ENCODE measurements at regions not wholly inside any gene's neighbourhood (a gene's known extent, or its start where the extent isn't known, plus 50 kb on each side); places are given as distances from the start of the nearest gene placed in this dataset.

- Histone ChIP-seq H3K4me3 (ENCODE audit: low read length) (no peak overlapping the region), H3K79me2 (replicated peaks; ENCODE audit: insufficient read depth, low read length) (no peaks in the 10 kb centered on the region), H3K9ac (ENCODE audit: low read length) (no peak overlapping the region), H3K27me3 (ENCODE audit: insufficient read depth, low read depth, low read length) (no peaks in the 10 kb centered on the region), H3K9me2 (ENCODE audit: insufficient read depth, low read length) (no peaks in the 10 kb centered on the region), H3F3A (ENCODE audit: insufficient read depth, low read length, poor library complexity, severe bottlenecking) (no peaks in the 10 kb centered on the region), H2AFZ (ENCODE audit: low read depth, low read length) (no peak overlapping the region), H3K4me2 (ENCODE audit: low read length) (no peak overlapping the region), H3K9me3 (ENCODE audit: low read length) (no peaks in the 10 kb centered on the region), H3K36me3 (ENCODE audit: insufficient read depth, low read length) (no peaks in the 10 kb centered on the region), H3K27ac (ENCODE audit: low read length) (no peak overlapping the region), H4K20me1 (ENCODE audit: insufficient read depth) (no peaks in the 10 kb centered on the region)
- no peak for TF ChIP-seq EP300 (conservative IDR thresholded peaks at IDR 0.05; ENCODE audit: poor library complexity, severe bottlenecking)
- TF ChIP-seq SMC3 (conservative IDR thresholded peaks at IDR 0.05; ENCODE audit: poor library complexity), result peak; percentile 97
- TF ChIP-seq TAF1 (IDR thresholded peaks at IDR 0.05; ENCODE audit: low read depth), result no peak
- peak; percentile 96 for TF ChIP-seq RAD21 (conservative IDR thresholded peaks at IDR 0.05)
- TF ChIP-seq CTCF (IDR thresholded peaks at IDR 0.05; ENCODE audit: poor library complexity, severe bottlenecking), result peak; percentile 93
These were observed 205.7 kb upstream of the ZPLD1 start for GRCh38 chr3:102229062-102229655.

- no peak overlapping the region for H2AFZ ChIP-seq (ENCODE audit: low read depth, low read length)
- H3K9ac ChIP-seq (ENCODE audit: low read length), result no peak overlapping the region
- H3K9me3 ChIP-seq (ENCODE audit: low read length), result no peaks in the 10 kb centered on the region
- no peak overlapping the region for H3K4me2 ChIP-seq (ENCODE audit: low read length)
- no peak for TF ChIP-seq SMC3 (conservative IDR thresholded peaks at IDR 0.05; ENCODE audit: poor library complexity)
- TF ChIP-seq POLR2AphosphoS5 (IDR thresholded peaks at IDR 0.05), result no peak
- TF ChIP-seq EP300 (conservative IDR thresholded peaks at IDR 0.05; ENCODE audit: poor library complexity, severe bottlenecking), result no peak
- TF ChIP-seq TAF1 (IDR thresholded peaks at IDR 0.05; ENCODE audit: low read depth), result no peak
- no peak for TF ChIP-seq CTCF (IDR thresholded peaks at IDR 0.05; ENCODE audit: poor library complexity, severe bottlenecking)
- no peaks in the 10 kb centered on the region for H3F3A ChIP-seq (ENCODE audit: insufficient read depth, low read length, poor library complexity, severe bottlenecking)
- H3K9me2 ChIP-seq (ENCODE audit: insufficient read depth, low read length), result no peaks in the 10 kb centered on the region
- H3K27ac ChIP-seq (ENCODE audit: low read length), result no peak overlapping the region
- H3K79me2 ChIP-seq (replicated peaks; ENCODE audit: insufficient read depth, low read length), result no peaks in the 10 kb centered on the region
- no peaks in the 10 kb centered on the region for H3K27me3 ChIP-seq (ENCODE audit: insufficient read depth, low read depth, low read length)
- no peaks in the 10 kb centered on the region for H4K20me1 ChIP-seq (ENCODE audit: insufficient read depth)
- H3K36me3 ChIP-seq (ENCODE audit: insufficient read depth, low read length), result no peaks in the 10 kb centered on the region
- H3K4me3 ChIP-seq (ENCODE audit: low read length), result no peak overlapping the region
These were observed 204.8 kb upstream of the ZPLD1 start for GRCh38 chr3:102230057-102230456.

DNA sequence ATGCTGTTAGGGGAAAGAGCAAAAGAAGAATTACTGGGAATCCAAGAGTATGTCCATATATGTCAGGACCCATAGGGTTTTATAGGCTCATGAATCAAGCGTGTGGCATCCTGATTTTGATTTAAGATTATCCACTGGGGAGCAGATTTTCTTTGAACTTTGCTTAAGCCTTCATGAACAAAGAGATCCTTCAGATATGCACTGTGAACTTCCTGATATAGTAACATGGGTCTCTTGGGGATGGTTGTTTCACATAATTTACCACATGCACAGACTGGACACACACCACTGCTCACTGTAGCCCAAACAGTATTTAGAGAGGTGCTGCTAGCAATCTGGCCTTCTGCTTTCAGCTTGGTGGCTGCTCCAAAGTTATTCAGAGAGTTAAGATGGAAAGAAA, 200.9 kb upstream of the ZPLD1 start:
- no peak overlapping the region for H3K4me2 ChIP-seq (ENCODE audit: low read length)
- H2AFZ ChIP-seq (ENCODE audit: low read depth, low read length), result no peak overlapping the region
- H3K36me3 ChIP-seq (ENCODE audit: insufficient read depth, low read length), result no peaks in the 10 kb centered on the region
- H3K9ac ChIP-seq (ENCODE audit: low read length), result no peak overlapping the region
- no peaks in the 10 kb centered on the region for H3K9me2 ChIP-seq (ENCODE audit: insufficient read depth, low read length)
- no peaks in the 10 kb centered on the region for H3K79me2 ChIP-seq (replicated peaks; ENCODE audit: insufficient read depth, low read length)
- H3K9me3 ChIP-seq (ENCODE audit: low read length), result no peaks in the 10 kb centered on the region
- H3K27ac ChIP-seq (ENCODE audit: low read length), result no peak overlapping the region
- no peaks in the 10 kb centered on the region for H3K27me3 ChIP-seq (ENCODE audit: insufficient read depth, low read depth, low read length)
- no peaks in the 10 kb centered on the region for H3F3A ChIP-seq (ENCODE audit: insufficient read depth, low read length, poor library complexity, severe bottlenecking)
- H4K20me1 ChIP-seq (ENCODE audit: insufficient read depth), result no peaks in the 10 kb centered on the region
- no peak for TF ChIP-seq EZH2 (IDR thresholded peaks at IDR 0.05; ENCODE audit: borderline replicate concordance, insufficient read depth, low read length, poor library complexity, severe bottlenecking)
- H3K4me3 ChIP-seq (ENCODE audit: low read length), result no peak overlapping the region
